Astrocyte (in vitro differentiated cells and primary cell): ENCODE measurements at regions not wholly inside any gene's neighbourhood (a gene's known extent, or its start where the extent isn't known, plus 50 kb on each side); places are given as distances from the start of the nearest gene placed in this dataset.

ENCODE experiments used
- DNase-seq: peaks from one replicate; pipeline ENCODE4 v3.0.0-alpha.2; 2010; ENCODE audit warnings: low read depth
- FAIRE-seq: peaks from 2 replicates; lab custom pipeline; 2011; peaks lifted over from hg19 to GRCh38; lab: Jason Lieb, UNC
- H2AFZ ChIP-seq: 2 replicates; pipeline ENCODE4 v1.6.0; 2012; ENCODE audit warnings: low read depth, low read length, inconsistent platforms
- H3K27ac ChIP-seq: 2 replicates; pipeline ENCODE4 v1.5.1; 2011; ENCODE audit warnings: low read depth, low read length, inconsistent platforms
- H3K27me3 ChIP-seq: 2 replicates; pipeline ENCODE4 v1.6.0; 2011; ENCODE audit warnings: low read length, inconsistent platforms; ENCODE audit not compliant: insufficient read depth
- H3K36me3 ChIP-seq: 2 replicates; pipeline ENCODE4 v1.5.1; 2011; ENCODE audit warnings: low read length, inconsistent platforms; ENCODE audit not compliant: insufficient read depth
- H3K4me1 ChIP-seq: 2 replicates; pipeline ENCODE4 v1.5.1; 2011; ENCODE audit warnings: low read length, inconsistent platforms; ENCODE audit not compliant: insufficient read depth
- H3K4me2 ChIP-seq: 2 replicates; pipeline ENCODE4 v1.6.0; 2012; ENCODE audit warnings: low read length, inconsistent platforms
- H3K4me3 ChIP-seq: 2 replicates; pipeline ENCODE4 v1.5.1; 2011; ENCODE audit warnings: low read depth, mild to moderate bottlenecking, low read length, inconsistent platforms; ENCODE audit not compliant: insufficient read depth
- H3K79me2 ChIP-seq: 2 replicates; pipeline ENCODE4 v1.6.0; 2012; ENCODE audit warnings: mild to moderate bottlenecking, low read length, inconsistent platforms; ENCODE audit not compliant: insufficient read depth
- H3K9ac ChIP-seq: 2 replicates; pipeline ENCODE4 v1.6.0; 2012; ENCODE audit warnings: mild to moderate bottlenecking, low read length, inconsistent platforms
- H3K9me3 ChIP-seq: 2 replicates; pipeline ENCODE4 v1.5.1; 2012; ENCODE audit warnings: low read depth, mild to moderate bottlenecking, low read length, inconsistent platforms; ENCODE audit not compliant: insufficient read depth
- H4K20me1 ChIP-seq: 2 replicates; pipeline ENCODE4 v1.6.0; 2012; ENCODE audit warnings: low read length, inconsistent platforms; ENCODE audit not compliant: insufficient read depth
- H3K27ac Mint-ChIP-seq: one replicate; pipeline ENCODE4 v1.8.0; 2021; ENCODE audit warnings: mild to moderate bottlenecking, mixed read lengths; ENCODE audit not compliant: unreplicated experiment
- H3K27me3 Mint-ChIP-seq: one replicate; pipeline ENCODE4 v1.8.0; 2021; ENCODE audit warnings: low read depth, mixed read lengths; ENCODE audit not compliant: unreplicated experiment
- H3K36me3 Mint-ChIP-seq: one replicate; pipeline ENCODE4 v1.8.0; 2021; ENCODE audit warnings: low read depth, mixed read lengths; ENCODE audit not compliant: unreplicated experiment
- H3K4me1 Mint-ChIP-seq: one replicate; pipeline ENCODE4 v1.8.0; 2021; ENCODE audit warnings: low read depth, mixed read lengths; ENCODE audit not compliant: unreplicated experiment
- H3K4me3 Mint-ChIP-seq: one replicate; pipeline ENCODE4 v1.8.0; 2021; ENCODE audit warnings: mild to moderate bottlenecking, moderate library complexity, mixed read lengths; ENCODE audit not compliant: unreplicated experiment
- H3K9me3 Mint-ChIP-seq: one replicate; pipeline ENCODE4 v1.8.0; 2021; ENCODE audit warnings: mild to moderate bottlenecking, mixed read lengths; ENCODE audit not compliant: unreplicated experiment
- CTCF ChIP-seq: IDR thresholded peaks from 2 replicates; pipeline ENCODE4 v1.5.1; 2011; ENCODE audit warnings: low read depth, mild to moderate bottlenecking, inconsistent platforms, low read length, moderate library complexity; ENCODE audit not compliant: insufficient read depth
- EZH2 ChIP-seq: IDR thresholded peaks from 2 replicates; pipeline ENCODE4 v1.6.1; 2012; ENCODE audit warnings: mild to moderate bottlenecking, low read length, inconsistent platforms; ENCODE audit not compliant: insufficient read depth

DNA sequence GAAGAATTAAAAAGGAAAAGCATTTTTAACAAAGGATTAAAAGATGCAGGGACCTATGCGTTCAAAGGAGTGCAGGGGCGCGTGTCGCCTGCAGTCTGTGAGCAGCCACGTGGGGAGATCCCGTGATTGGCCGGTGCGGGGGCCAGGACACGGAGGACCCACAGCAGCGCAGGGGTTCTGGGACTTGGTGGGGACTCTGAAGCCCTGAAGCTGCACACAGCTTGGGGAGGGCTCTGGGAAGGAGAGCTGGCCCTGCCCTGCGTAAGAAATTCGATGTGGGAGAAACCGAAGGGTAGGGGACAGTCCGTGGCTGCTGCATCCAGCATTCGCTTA is 268.1 kb downstream of the KLF6 start:
- peaks cover 23% of the 10 kb centered on the region for H3K4me1 Mint-ChIP-seq
- no peaks in the 10 kb centered on the region for H3K36me3 Mint-ChIP-seq
- no peaks in the 10 kb centered on the region for H4K20me1 ChIP-seq

DNA sequence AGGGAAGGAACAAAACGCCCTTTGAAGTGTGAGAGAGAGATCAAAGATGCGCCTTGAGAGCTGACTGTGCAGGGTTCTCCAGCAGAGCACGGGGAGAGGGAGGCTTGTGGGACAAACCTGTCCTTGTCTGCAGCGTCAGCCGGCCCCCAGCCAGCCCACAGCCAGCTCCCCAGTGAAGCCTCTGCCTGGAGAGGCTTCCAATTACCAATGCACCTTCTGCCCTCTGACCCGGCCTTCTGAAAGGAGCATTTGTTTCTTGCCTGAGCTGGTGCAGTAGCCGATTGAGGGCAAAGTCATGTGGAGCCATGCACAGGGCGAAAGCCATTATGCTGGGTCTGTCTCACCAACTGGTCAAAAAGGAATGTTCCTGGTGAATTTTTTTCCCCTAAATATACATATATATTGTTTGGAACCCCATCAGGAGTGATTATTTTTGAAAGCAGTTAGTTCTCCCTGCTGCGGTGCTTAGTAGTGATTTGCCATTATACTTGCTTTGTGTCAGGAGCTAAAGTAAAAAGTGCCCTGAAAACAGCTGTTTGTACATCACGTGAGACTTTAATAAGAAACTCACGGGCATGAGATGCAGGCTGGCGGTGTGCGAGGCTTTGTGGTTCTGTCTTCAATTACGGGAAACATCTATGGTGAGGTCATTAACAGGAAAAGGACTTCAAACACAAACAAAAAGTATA is 268.6 kb downstream of the KLF6 start:
- Mint-ChIP-seq H3K4me3 (no peak overlapping the region), H3K36me3 (no peaks in the 10 kb centered on the region), H3K9me3 (peaks cover 7% of the 10 kb centered on the region), H3K27ac (no peak overlapping the region), H3K27me3 (no peaks in the 10 kb centered on the region), H3K4me1 (peaks cover 23% of the 10 kb centered on the region)
- Histone ChIP-seq H3K79me2 (no peaks in the 10 kb centered on the region), H3K27me3 (no peaks in the 10 kb centered on the region), H2AFZ (peak overlapping the region; percentile 42), H3K4me1 (no peaks in the 10 kb centered on the region), H3K9me3 (no peaks in the 10 kb centered on the region), H3K27ac (no peak overlapping the region), H3K4me3 (no peak overlapping the region), H3K4me2 (peak overlapping the region; percentile 30), H4K20me1 (no peaks in the 10 kb centered on the region), H3K36me3 (no peaks in the 10 kb centered on the region), H3K9ac (peak overlapping the region; percentile 30)
- TF ChIP-seq CTCF = no peak
- TF ChIP-seq EZH2 = no peak
- FAIRE-seq (peak; percentile 20), DNase-seq (no peak)

More for the DNA sequence above, 268.1 kb downstream of the KLF6 start:
- Histone ChIP-seq H3K4me1 (no peaks in the 10 kb centered on the region), H3K4me3 (no peak overlapping the region), H3K79me2 (no peaks in the 10 kb centered on the region), H3K9me3 (no peaks in the 10 kb centered on the region), H3K36me3 (no peaks in the 10 kb centered on the region), H2AFZ (peak overlapping the region; percentile 42), H3K9ac (peak overlapping the region; percentile 30), H3K27me3 (no peaks in the 10 kb centered on the region), H3K27ac (no peak overlapping the region), H3K4me2 (peak overlapping the region; percentile 30)
- TF ChIP-seq CTCF (no peak), EZH2 (no peak)
- Mint-ChIP-seq H3K4me3 (no peak overlapping the region), H3K27ac (no peak overlapping the region), H3K27me3 (no peaks in the 10 kb centered on the region), H3K9me3 (peaks cover 7% of the 10 kb centered on the region)
- DNase-seq (no peak), FAIRE-seq (no peak)

GRCh38 chr10:3514691-3515090 is 270.3 kb downstream of the KLF6 start:
- no peaks in the 10 kb centered on the region for H4K20me1 ChIP-seq
- Mint-ChIP-seq H3K9me3 (peaks cover 8% of the 10 kb centered on the region), H3K27me3 (no peaks in the 10 kb centered on the region), H3K27ac (no peak overlapping the region), H3K36me3 (no peaks in the 10 kb centered on the region), H3K4me1 (peaks cover 17% of the 10 kb centered on the region), H3K4me3 (no peak overlapping the region)
- no peaks in the 10 kb centered on the region for H3K27me3 ChIP-seq
- H3K36me3 ChIP-seq = no peaks in the 10 kb centered on the region
- no peaks in the 10 kb centered on the region for H3K4me1 ChIP-seq
- H3K79me2 ChIP-seq = no peaks in the 10 kb centered on the region
- no peak overlapping the region for H3K4me3 ChIP-seq
- H3K27ac ChIP-seq = no peak overlapping the region
- H2AFZ ChIP-seq = no peak overlapping the region
- no peak for FAIRE-seq
- H3K4me2 ChIP-seq = no peak overlapping the region
- TF ChIP-seq CTCF (no peak), EZH2 (no peak)
- no peaks in the 10 kb centered on the region for H3K9me3 ChIP-seq
- no peak overlapping the region for H3K9ac ChIP-seq
- no peak for DNase-seq
